ENCODE measurements at regions not wholly inside any gene's neighbourhood (a gene's known extent, or its start where the extent isn't known, plus 50 kb on each side); places are given as distances from the start of the nearest gene placed in this dataset.
A peak's percentile ranks its signal among the peaks of the same experiment; 100 is the strongest.

DNA sequence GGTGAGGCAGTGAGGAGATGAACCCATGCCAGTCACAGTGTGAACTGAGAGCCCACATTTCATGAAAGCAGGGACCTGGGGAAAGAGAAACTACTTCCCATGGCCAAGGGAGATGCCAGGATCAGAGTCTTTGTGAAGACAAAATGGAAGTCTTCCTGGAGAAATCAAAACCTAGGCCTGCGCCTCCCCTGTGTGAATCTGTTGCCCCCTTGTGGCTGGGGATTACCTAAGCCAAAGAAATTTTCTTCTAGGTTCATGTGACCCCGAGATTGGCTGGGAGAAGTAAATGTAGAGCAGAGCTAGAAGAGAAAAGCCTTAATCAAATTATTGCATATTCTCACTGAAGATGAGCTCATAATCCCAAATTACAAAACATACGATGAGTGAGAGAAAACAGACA lies 1075.3 kb downstream of the TBC1D22A start:
- Histone ChIP-seq H3K9me3 (replicated peaks in 1 of 3) (no peaks in the 10 kb centered on the region), H3K27ac (no peak overlapping the region), H3K4me3 (no peak overlapping the region), H3K4me1 (replicated peaks in 1 of 2) (no peaks in the 10 kb centered on the region), H3K27me3 (peaks cover 3% of the 10 kb centered on the region), H3K36me3 (replicated peaks in 1 of 2) (no peaks in the 10 kb centered on the region)
- no peak for DNase-seq
- intact Hi-C loops (cut with DNase I): no loop called here
- TF ChIP-seq POLR2A (IDR thresholded peaks at IDR 0.05): no peak
- TF ChIP-seq, protein P1, sequence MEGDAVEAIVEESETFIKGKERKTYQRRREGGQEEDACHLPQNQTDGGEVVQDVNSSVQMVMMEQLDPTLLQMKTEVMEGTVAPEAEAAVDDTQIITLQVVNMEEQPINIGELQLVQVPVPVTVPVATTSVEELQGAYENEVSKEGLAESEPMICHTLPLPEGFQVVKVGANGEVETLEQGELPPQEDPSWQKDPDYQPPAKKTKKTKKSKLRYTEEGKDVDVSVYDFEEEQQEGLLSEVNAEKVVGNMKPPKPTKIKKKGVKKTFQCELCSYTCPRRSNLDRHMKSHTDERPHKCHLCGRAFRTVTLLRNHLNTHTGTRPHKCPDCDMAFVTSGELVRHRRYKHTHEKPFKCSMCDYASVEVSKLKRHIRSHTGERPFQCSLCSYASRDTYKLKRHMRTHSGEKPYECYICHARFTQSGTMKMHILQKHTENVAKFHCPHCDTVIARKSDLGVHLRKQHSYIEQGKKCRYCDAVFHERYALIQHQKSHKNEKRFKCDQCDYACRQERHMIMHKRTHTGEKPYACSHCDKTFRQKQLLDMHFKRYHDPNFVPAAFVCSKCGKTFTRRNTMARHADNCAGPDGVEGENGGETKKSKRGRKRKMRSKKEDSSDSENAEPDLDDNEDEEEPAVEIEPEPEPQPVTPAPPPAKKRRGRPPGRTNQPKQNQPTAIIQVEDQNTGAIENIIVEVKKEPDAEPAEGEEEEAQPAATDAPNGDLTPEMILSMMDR (IDR thresholded peaks at IDR 0.05): peak in 2 of 6 experiments; percentile 7 to 21
- 73 to 81% (median 74%) methylated on average over 3 of the region's 3 CpGs for WGBS, 4 donors

DNA sequence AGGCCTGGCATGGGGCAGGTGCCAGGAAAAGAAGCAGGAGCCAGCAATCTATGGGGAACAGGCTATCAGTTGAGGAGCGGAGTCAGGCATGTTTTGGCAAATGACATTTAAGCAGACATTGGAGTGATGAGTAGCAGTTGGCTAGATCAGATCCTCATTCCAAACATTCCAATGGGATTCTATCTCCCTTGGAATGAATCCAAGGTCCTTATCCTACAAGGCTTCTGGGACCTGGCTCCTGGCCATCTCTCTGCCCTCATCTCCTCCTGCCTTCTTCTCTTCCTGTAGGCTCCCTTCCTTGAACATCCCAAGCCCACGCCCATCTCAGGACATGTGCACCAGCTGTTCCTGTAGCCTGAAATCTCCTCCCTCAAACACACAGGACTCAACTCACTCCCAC lies 1074.5 kb downstream of the TBC1D22A start:
- H3K9me3 ChIP-seq (replicated peaks in 1 of 3): no peaks in the 10 kb centered on the region
- no peak overlapping the region for H3K27ac ChIP-seq
- H3K36me3 ChIP-seq (replicated peaks in 1 of 2): no peaks in the 10 kb centered on the region
- peak in 1 of 7 donors; percentile 43 for DNase-seq
- H3K4me3 ChIP-seq: no peak overlapping the region
- no peaks in the 10 kb centered on the region for H3K4me1 ChIP-seq (replicated peaks in 1 of 2)
- peaks cover 3% of the 10 kb centered on the region for H3K27me3 ChIP-seq
- intact Hi-C loops (cut with DNase I): no loop called here
- 58 to 73% (median 61%) methylated on average over 2 of the region's 2 CpGs for WGBS, 4 donors
- TF ChIP-seq, protein P1 (IDR thresholded peaks at IDR 0.05): no peak
- no peak for TF ChIP-seq POLR2A (IDR thresholded peaks at IDR 0.05)

DNA sequence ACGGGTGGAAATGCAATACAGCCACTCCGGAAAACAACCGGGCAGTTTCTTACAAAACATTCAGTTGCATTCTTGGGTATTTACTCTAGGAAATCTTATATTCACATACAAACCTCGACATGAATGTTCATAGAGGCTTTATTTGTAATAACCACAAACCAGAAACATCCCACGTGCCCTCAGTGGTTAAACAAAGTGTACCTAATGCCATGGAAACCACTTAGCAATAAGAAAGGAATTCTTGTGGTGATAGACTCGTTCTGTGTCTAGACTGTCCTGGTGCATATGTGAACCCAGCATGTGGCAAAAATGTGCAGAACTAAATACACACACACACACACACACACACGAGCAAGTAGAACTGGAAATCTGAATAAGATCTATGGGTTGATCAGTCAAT lies 1073.3 kb downstream of the TBC1D22A start:
- 59 to 64% (median 63%) methylated on average over 7 of the region's 7 CpGs for WGBS, 4 donors
- DNase-seq: no peak
- Histone ChIP-seq H3K9me3 (replicated peaks in 1 of 3) (no peaks in the 10 kb centered on the region), H3K27me3 (peaks cover 3% of the 10 kb centered on the region), H3K4me3 (no peak overlapping the region), H3K4me1 (replicated peaks in 1 of 2) (no peaks in the 10 kb centered on the region), H3K36me3 (replicated peaks in 1 of 2) (no peaks in the 10 kb centered on the region), H3K27ac (no peak overlapping the region)
- no peak for TF ChIP-seq POLR2A (IDR thresholded peaks at IDR 0.05)
- TF ChIP-seq, protein P1 (IDR thresholded peaks at IDR 0.05): no peak
- intact Hi-C loops (cut with DNase I): no loop called here

DNA sequence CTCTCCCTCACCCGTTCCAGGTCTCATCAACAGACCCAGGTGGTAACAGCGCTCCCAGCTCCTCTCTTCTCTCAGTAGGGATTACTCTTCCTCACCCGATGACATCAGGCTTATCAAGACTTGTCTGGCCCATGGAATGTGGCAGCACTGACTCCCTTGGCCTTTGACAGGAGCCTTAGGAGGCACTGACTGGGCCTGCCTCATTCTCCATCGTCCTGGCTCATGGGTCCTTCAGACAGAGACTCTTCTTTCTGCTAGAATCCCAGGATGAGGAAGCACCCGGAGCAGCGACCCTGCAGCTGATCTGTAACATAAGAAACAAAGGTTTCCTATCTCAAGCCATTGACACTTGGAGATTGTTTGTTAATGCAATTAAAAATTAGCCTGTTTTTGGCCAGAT lies 1063.6 kb downstream of the TBC1D22A start:
- intact Hi-C loops (cut with DNase I): no loop called here
- DNase-seq: no peak
- Histone ChIP-seq H3K27me3 (no peaks in the 10 kb centered on the region), H3K9me3 (replicated peaks in 1 of 3) (no peaks in the 10 kb centered on the region), H3K27ac (no peak overlapping the region), H3K4me3 (no peak overlapping the region), H3K4me1 (replicated peaks in 1 of 2) (no peaks in the 10 kb centered on the region), H3K36me3 (replicated peaks in 1 of 2) (no peaks in the 10 kb centered on the region)
- WGBS, 4 donors: 56 to 72% (median 68%) methylated on average over 6 of the region's 6 CpGs
- TF ChIP-seq, protein P1 (IDR thresholded peaks at IDR 0.05): no peak
- TF ChIP-seq POLR2A (IDR thresholded peaks at IDR 0.05): no peak

All from adrenal gland (tissue), 9 donors.